ENCODE measurements at regions not wholly inside any gene's neighbourhood (a gene's known extent, or its start where the extent isn't known, plus 50 kb on each side); places are given as distances from the start of the nearest gene placed in this dataset.

- no peak for DNase-seq (ENCODE audit: low read depth)
- no peak for TF ChIP-seq CTCF (conservative IDR thresholded peaks at IDR 0.05; ENCODE audit: low read depth, low read length)
- no peak overlapping the region for H3K4me3 ChIP-seq (ENCODE audit: low read depth, low read length)
Measured at GRCh38 chr5:92777421-92777820, 803.6 kb downstream of the NR2F1-AS1 start.

DNA sequence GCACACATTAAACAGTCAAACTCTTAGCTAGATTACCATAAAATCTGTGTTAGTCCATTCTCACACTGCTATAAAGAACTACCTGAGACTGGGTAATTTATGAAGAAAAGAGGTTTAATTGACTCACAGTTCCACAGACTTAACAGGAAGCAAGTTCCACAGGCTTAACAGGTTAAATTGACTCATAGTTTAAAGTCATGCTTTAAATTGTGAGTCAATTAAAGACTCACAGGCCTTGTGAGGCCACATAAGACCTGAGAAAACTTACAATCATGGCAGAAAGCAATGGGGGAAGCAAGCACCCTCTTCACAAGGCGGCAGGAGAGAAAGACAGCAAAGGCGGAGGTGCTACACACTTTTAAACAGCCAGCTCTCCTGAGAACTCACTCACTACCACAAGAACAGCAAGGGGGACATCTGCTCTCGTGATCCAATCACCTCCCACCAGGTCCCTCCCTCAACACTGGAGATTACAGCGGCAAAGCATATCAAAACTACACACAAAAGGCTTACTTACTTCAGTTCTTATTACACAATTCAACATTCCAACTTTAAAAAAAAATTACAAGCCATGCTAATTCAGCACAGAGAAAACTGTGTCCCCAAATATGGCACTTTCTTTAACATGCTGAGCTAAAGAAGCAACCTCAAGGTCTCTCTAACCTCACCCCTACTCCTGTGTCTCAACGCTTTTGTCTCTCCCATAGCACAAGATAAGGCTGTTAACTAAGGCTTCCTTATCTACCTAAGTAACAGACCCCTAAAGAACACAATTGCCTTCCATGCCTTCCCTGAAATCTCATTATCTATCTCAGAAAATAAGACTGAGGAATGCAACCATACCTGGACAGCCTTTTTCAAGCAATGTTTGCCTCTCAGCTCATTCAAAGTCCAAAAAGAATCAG is 805.1 kb downstream of the NR2F1-AS1 start:
- peak; percentile 29 for DNase-seq (ENCODE audit: low read depth)
- H3K4me3 ChIP-seq (ENCODE audit: low read depth, low read length): no peak overlapping the region
- no peak for TF ChIP-seq CTCF (conservative IDR thresholded peaks at IDR 0.05; ENCODE audit: low read depth, low read length)

DNA sequence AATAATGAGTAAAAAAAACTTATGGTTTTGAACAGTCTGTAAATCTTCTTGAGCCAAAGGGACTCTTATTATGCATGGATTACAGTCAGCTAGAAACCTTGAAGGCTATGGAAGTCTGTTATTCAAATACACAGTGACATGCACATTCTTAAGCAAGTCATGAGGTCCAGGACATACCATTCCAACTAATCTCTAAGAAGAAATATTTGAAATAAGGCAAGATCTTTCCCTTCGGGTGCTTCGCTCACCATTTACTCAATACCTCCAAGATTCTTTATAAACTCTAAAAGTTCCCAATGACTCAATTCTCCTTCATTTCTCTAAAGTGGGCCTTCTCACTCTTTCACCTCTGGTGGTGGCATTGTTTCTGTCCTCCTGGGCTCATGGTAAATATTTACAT is 811.0 kb downstream of the NR2F1-AS1 start:
- no peak for TF ChIP-seq CTCF (conservative IDR thresholded peaks at IDR 0.05; ENCODE audit: low read depth, low read length)
- no peak overlapping the region for H3K4me3 ChIP-seq (ENCODE audit: low read depth, low read length)
- DNase-seq (ENCODE audit: low read depth): no peak

GRCh38 chr5:92761585-92761984 is 819.4 kb downstream of the NR2F1-AS1 start:
- no peak overlapping the region for H3K4me3 ChIP-seq (ENCODE audit: low read depth, low read length)

DNA sequence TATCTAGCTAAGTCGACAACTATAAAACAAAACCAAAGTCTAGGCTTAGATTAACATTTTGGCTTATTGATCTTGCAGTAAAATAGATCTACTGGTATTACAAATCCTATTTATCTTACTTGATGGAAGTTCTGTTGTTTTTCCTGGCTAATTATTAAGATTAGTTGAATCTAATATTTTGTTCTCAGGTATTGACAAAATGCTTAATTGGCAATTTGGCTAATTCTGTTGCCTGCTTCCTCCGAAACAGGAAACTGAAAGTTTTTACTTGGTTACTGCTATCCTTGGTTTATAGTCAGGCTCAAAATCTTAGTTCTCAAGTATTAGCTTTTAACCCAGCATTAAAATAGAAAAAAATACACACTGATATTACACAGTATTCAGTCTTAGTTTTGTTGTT is 820.5 kb downstream of the NR2F1-AS1 start:
- no peak for TF ChIP-seq CTCF (conservative IDR thresholded peaks at IDR 0.05; ENCODE audit: low read depth, low read length)
- no peak overlapping the region for H3K4me3 ChIP-seq (ENCODE audit: low read depth, low read length)
- DNase-seq (ENCODE audit: low read depth): no peak

More at GRCh38 chr5:92761585-92761984, 819.4 kb downstream of the NR2F1-AS1 start:
- no peak for TF ChIP-seq CTCF (conservative IDR thresholded peaks at IDR 0.05; ENCODE audit: low read depth, low read length)
- no peak for DNase-seq (ENCODE audit: low read depth)

- TF ChIP-seq CTCF (conservative IDR thresholded peaks at IDR 0.05; ENCODE audit: low read depth, low read length): no peak
- no peak overlapping the region for H3K4me3 ChIP-seq (ENCODE audit: low read depth, low read length)
- DNase-seq (ENCODE audit: low read depth): no peak
Measured at GRCh38 chr5:92758552-92758951, 822.5 kb downstream of the NR2F1-AS1 start.

DNA sequence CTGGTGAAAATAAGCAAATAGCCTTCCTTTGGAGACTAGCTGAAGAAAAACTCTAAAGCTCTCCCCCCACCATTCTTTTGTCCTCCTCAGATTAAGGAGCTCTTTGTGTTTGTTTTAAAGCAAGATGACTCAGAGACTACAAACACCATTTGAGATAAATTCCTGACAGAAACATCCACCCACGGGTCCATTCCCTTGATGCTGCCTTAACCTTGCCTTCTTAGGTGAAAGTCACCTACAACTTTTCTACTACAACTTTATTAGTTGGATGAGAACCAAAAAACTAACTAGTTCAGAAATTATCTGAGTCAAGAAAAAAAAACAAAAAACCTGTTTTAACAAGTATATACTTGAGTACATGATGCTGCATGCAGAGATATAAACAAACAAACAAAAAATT is 831.1 kb downstream of the NR2F1-AS1 start:
- no peak overlapping the region for H3K4me3 ChIP-seq (ENCODE audit: low read depth, low read length)
- no peak for TF ChIP-seq CTCF (conservative IDR thresholded peaks at IDR 0.05; ENCODE audit: low read depth, low read length)
- peak; percentile 15 for DNase-seq (ENCODE audit: low read depth)

All from epithelial cell of proximal tubule (primary cell).